HG02759 (cell line): ENCODE measurements at regions not wholly inside any gene's neighbourhood (a gene's known extent, or its start where the extent isn't known, plus 50 kb on each side); places are given as distances from the start of the nearest gene placed in this dataset.
"Not testable (repeated sequence)": the region's sequence is repeated elsewhere in the genome, so short reads cannot be mapped to it uniquely, and the experiment has no call there.

Source experiments
- ATAC-seq: cut with Tn5 transposase; IDR thresholded peaks from one replicate; pipeline ENCODE4 v1.9.1; 2021; ENCODE audit warnings: mild to moderate bottlenecking, moderate library complexity; ENCODE audit not compliant: unreplicated experiment

- not testable (repeated sequence) for ATAC-seq
These were observed 358.9 kb downstream of the ADAMTS20 start for GRCh38 chr12:43193096-43193495.

- not testable (repeated sequence) for ATAC-seq
These were observed 359.6 kb downstream of the ADAMTS20 start for GRCh38 chr12:43192442-43192841.

- no peak for ATAC-seq
These were observed 371.8 kb downstream of the ADAMTS20 start for GRCh38 chr12:43180242-43180641.

GRCh38 chr12:43179486-43179885 is 372.5 kb downstream of the ADAMTS20 start:
- ATAC-seq: no peak

- no peak for ATAC-seq
These were observed 374.7 kb downstream of the ADAMTS20 start for GRCh38 chr12:43177276-43177675.

GRCh38 chr12:43169115-43169681 is 382.8 kb downstream of the ADAMTS20 start:
- no peak for ATAC-seq

GRCh38 chr12:43167691-43168090 is 384.3 kb downstream of the ADAMTS20 start:
- no peak for ATAC-seq

- no peak for ATAC-seq
These were observed 386.7 kb downstream of the ADAMTS20 start for GRCh38 chr12:43165351-43165750.

GRCh38 chr12:43162138-43162537 is 389.9 kb downstream of the ADAMTS20 start:
- no peak for ATAC-seq

GRCh38 chr12:43159506-43159905 is 392.5 kb downstream of the ADAMTS20 start:
- ATAC-seq: no peak

GRCh38 chr12:43158126-43158525 is 393.9 kb downstream of the ADAMTS20 start:
- ATAC-seq: no peak

- no peak for ATAC-seq
These were observed 396.6 kb downstream of the ADAMTS20 start for GRCh38 chr12:43155376-43155775.

GRCh38 chr12:43154498-43155045 is 397.4 kb downstream of the ADAMTS20 start:
- no peak for ATAC-seq

GRCh38 chr12:43151441-43151981 is 400.5 kb downstream of the ADAMTS20 start:
- ATAC-seq: no peak

- no peak for ATAC-seq
These were observed 403.3 kb downstream of the ADAMTS20 start for GRCh38 chr12:43148691-43149090.

GRCh38 chr12:43147878-43148277 is 404.1 kb downstream of the ADAMTS20 start:
- no peak for ATAC-seq

- ATAC-seq: no peak
These were observed 406.5 kb downstream of the ADAMTS20 start for GRCh38 chr12:43145481-43145880.

- ATAC-seq: no peak
These were observed 408.7 kb downstream of the ADAMTS20 start for GRCh38 chr12:43143278-43143677.

- ATAC-seq: no peak
These were observed 419.7 kb downstream of the ADAMTS20 start for GRCh38 chr12:43132291-43132690.

- ATAC-seq: no peak
These were observed 420.7 kb downstream of the ADAMTS20 start for GRCh38 chr12:43131301-43131700.

- ATAC-seq: no peak
These were observed 424.0 kb downstream of the ADAMTS20 start for GRCh38 chr12:43127886-43128549.
